ENCODE measurements at regions not wholly inside any gene's neighbourhood (a gene's known extent, or its start where the extent isn't known, plus 50 kb on each side); places are given as distances from the start of the nearest gene placed in this dataset.

GRCh38 chr14:22448905-22449599 lies 140.0 kb downstream of the DAD1 start (continued):
- no peak for TF ChIP-seq ATOH8 (CRISPR knock-in tag; IDR thresholded peaks at IDR 0.05; ENCODE audit: low read depth)
- TF ChIP-seq BCL3 (IDR thresholded peaks at IDR 0.05), result no peak
- TF ChIP-seq HEYL (CRISPR knock-in tag; IDR thresholded peaks at IDR 0.05), result no peak
- no peak for TF ChIP-seq PHF8 (IDR thresholded peaks at IDR 0.05; ENCODE audit: borderline replicate concordance, low read depth)
- TF ChIP-seq SREBF2 (IDR thresholded peaks at IDR 0.05), result no peak

GRCh38 chr14:22448035-22448904 lies 140.8 kb downstream of the DAD1 start:
- no peaks in the 10 kb centered on the region for H3K4me1 ChIP-seq
- no peak for TF ChIP-seq CHD2 (IDR thresholded peaks at IDR 0.05; ENCODE audit: low read length, partially characterized antibody)
- TF ChIP-seq CTCF (IDR thresholded peaks at IDR 0.05), result no peak
- H3K9me3 ChIP-seq, result no peaks in the 10 kb centered on the region
- FAIRE-seq, result no peak
- POLR2A ChIA-PET, result no interaction called here
- CTCF ChIA-PET, result interaction anchor here (1.0 to 3.5 kb wide), 4 partner anchors 12 to 27 kb away, joined by 3 to 16 read pairs (median 4); no protein-coding TSS in a partner anchor
- DNase-seq (ENCODE audit: low read depth in 1 of 2, low spot score in 1 of 2), result no peak
- H3K27ac ChIP-seq, result no peak overlapping the region
- H3K4me2 ChIP-seq, result no peak overlapping the region
- no peak for ATAC-seq
- WGBS (ENCODE audit: missing lambda C conversion rate), result 55% methylated on average over 10 of the region's 10 CpGs
- H3K4me3 ChIP-seq, result no peak overlapping the region

- WGBS (ENCODE audit: missing lambda C conversion rate), result 86% methylated on average over 3 of the region's 3 CpGs
- POLR2A ChIA-PET, result no interaction called here
These were observed 150.3 kb downstream of the DAD1 start for GRCh38 chr14:22438742-22439141.

GRCh38 chr14:22434901-22435550 lies 154.0 kb downstream of the DAD1 start:
- Histone ChIP-seq H3K4me2 (no peak overlapping the region), H3K4me1 (peaks cover 15% of the 10 kb centered on the region), H3K4me3 (no peak overlapping the region), H3K27ac (no peak overlapping the region), H3K9me3 (no peaks in the 10 kb centered on the region)
- FAIRE-seq (no peak), DNase-seq (ENCODE audit: low read depth in 1 of 2, low spot score in 1 of 2) (no peak), ATAC-seq (no peak)
- ChIA-PET CTCF (interaction anchor here (1.0 to 1.2 kb wide), 4 partner anchors 16 to 115 kb away, joined by 3 read pairs; no protein-coding TSS in a partner anchor), POLR2A (interaction anchor here (0.6 kb wide), 1 partner anchor 1867 kb away, joined by 3 read pairs; no protein-coding TSS in a partner anchor)
- TF ChIP-seq MAFK (IDR thresholded peaks at IDR 0.05; ENCODE audit: partially characterized antibody) (no peak), USF2 (IDR thresholded peaks at IDR 0.05) (no peak), ELK1 (IDR thresholded peaks at IDR 0.05; ENCODE audit: low read depth, low read length) (no peak), KDM1A (IDR thresholded peaks at IDR 0.05; ENCODE audit: low read depth) (no peak), ZSCAN20 (CRISPR knock-in tag; IDR thresholded peaks at IDR 0.05) (no peak), ATOH8 (CRISPR knock-in tag; IDR thresholded peaks at IDR 0.05; ENCODE audit: low read depth) (no peak)
- 84% methylated on average over 6 of the region's 6 CpGs for WGBS (ENCODE audit: missing lambda C conversion rate)

More at GRCh38 chr14:22438742-22439141, 150.3 kb downstream of the DAD1 start:
- CTCF ChIA-PET, result interaction anchor here (1.0 kb wide), 1 partner anchor 46 kb away, joined by 3 read pairs; no protein-coding TSS in a partner anchor
- H3K4me1 ChIP-seq, result no peaks in the 10 kb centered on the region
- no peaks in the 10 kb centered on the region for H3K9me3 ChIP-seq
- no peak overlapping the region for H3K27ac ChIP-seq
- H3K4me3 ChIP-seq, result no peak overlapping the region
- TF ChIP-seq MYC (IDR thresholded peaks at IDR 0.05; ENCODE audit: borderline replicate concordance, low read length) (no peak), PHF8 (IDR thresholded peaks at IDR 0.05; ENCODE audit: borderline replicate concordance, low read depth) (no peak), HES2 (IDR thresholded peaks at IDR 0.05) (no peak)
- DNase-seq (ENCODE audit: low read depth in 1 of 2, low spot score in 1 of 2), result no peak
- H3K4me2 ChIP-seq, result no peak overlapping the region
- FAIRE-seq, result no peak
- no peak for ATAC-seq
